GM11168 (cell line): ENCODE measurements at regions not wholly inside any gene's neighbourhood (a gene's known extent, or its start where the extent isn't known, plus 50 kb on each side); places are given as distances from the start of the nearest gene placed in this dataset.

Experiments used
- in situ Hi-C: fragments of 300-500 bp; cut with MboI; formaldehyde crosslinking; loops from one replicate; pipeline ENCODE4 v1.12.0; 2022; ENCODE audit warnings: low sequenced_read_pairs; ENCODE audit not compliant: unreplicated experiment

DNA sequence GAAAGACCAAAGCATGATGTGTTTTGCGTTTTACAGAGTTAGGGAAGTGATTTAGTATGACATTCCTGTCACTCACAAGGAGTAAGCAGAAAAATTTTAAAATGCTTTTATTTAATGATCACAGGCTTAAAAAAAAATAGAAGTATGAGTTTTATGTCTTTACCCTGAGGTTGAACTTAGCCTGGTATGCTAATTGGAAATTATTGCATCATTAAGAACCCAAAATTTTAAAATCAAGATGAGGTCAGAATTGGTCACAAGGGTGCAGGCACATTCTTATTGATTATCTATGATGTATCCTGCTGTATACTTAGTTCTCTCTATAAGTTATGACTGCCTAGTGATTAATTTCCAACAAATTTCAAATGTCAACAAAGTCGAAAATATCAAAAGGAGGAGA is 585.6 kb upstream of the ALCAM start:
- in situ Hi-C loops = no loop called here

DNA sequence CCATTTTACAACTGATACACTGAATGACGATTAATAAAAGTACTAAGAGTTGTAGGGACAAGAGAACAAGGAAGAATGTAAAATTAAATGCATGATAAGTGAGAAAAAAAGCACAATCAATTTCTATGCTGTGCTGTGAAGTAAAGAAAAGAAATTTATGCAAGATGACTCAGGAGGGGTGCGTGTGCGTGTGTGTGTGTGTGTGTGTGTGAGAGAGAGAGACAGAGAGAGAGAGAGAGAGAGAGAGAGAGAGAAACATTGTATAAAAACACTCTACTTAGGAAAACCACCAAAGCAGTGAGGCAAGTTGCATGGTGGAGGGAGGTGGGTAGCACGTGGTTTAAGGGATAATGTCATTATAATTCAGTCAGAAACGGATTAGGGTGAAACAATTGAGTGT is 580.8 kb upstream of the ALCAM start:
- in situ Hi-C loops = no loop called here

DNA sequence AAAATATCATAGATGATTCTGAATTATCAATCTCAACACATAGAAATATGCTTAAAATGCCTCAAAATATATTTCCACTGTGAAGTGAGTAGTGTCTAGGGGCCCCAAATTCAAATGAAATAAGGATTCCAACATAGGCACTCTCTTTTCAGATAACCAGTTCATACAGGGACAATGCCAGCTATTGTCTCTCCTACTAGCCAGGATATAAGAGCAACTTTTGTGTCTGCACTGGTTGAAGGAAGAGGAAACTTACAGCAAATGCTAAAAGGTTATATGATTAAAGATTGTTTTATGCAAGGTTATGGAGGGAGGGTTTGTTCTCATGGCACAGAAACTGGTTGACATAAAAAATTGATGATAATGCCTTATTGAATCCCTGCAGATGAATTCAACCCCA is 579.4 kb upstream of the ALCAM start:
- in situ Hi-C loops = no loop called here

DNA sequence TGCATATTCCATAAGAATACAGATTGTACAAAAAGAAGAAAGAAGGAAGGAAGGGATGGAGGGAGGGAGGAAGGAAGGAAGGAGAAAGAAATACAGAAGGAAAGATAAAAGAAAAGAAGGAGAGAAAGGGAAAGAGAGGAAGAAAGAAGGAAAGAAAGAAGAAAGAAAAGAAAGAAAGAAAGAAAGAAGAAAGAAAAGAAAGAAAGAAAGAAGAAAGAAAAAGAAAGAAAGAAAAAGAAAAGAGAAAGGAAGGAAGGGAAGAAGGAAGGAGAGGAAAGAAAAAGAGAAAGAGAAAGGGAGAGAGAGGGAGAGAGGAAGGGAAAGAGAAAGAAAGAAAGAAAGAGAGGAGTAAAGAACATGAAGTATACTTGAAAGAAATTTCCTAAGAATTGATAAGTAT is 577.9 kb upstream of the ALCAM start:
- in situ Hi-C loops = no loop called here

DNA sequence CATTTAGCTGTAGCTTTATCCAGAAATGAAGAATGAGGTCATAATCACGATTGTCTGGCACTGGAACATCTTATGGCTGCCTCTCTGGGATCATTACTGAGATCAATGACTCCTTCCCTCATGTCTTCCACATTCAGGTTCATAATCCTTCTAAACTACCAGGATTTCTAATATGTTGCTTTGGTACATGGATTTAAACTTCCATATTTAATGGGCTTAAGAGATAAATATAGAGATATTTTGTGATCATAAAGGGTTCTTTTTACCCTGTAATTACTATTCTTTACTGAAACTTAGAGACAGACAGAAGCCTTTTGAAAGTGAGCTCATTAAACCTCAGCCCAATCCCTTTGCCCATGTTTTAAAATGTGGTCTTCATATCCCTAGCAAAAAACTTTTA is 575.4 kb upstream of the ALCAM start:
- in situ Hi-C loops = no loop called here

DNA sequence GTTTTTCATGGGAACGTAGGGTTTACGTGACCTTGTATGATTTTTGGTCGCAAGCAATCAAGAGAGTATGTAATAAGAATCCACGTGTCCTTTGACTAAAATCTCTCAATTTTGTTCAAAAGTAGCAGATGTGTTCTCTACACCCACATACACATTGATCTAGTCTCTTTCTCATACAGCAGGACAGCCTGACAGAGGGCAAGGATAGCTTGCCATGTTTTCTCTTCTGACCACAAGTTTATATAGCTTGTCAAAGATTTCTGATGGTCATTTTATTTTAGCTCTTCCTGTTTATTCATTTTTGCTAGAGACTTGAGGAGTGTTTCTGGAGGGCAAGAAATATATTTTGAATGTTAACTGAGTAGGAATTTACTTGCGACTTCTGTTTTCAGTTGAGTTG is 570.2 kb upstream of the ALCAM start:
- in situ Hi-C loops = no loop called here

DNA sequence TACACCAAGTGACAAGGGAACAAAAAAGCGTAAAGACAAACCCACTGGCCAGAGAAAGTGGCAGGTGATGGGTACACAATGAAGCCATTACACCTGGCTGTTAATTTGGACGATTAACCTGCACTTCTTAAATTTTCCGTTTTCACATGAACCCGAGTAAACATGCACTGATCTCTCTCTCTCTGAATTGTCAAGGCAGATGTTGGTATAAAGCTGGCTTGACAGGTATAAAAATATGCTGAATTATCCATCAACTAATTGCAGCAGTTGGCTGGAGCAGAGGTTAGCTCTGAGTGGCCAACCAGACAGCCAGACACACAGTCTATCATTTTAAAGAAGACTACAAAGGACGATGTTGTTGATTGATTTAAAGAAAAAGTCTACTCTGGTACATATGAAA is 561.7 kb upstream of the ALCAM start:
- in situ Hi-C loops = no loop called here

DNA sequence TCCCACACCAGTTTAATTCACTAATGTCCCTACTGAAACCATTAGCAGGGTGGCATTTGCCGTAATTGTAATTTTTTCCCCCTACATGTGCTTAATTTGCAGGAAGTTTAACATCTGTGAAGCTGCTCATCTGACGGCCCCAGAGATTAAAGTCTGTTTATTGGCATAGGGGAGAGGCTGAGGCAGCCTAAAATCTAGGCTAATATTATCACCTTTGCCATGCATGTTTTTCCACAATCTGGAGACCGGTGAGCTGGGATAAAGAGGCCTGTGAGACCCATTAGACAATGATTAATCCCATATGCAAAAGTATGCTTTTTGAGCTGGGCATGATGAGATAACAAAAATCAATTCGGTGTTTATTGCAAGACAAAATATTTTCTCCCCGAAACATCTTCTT is 561.2 kb upstream of the ALCAM start:
- in situ Hi-C loops = no loop called here

DNA sequence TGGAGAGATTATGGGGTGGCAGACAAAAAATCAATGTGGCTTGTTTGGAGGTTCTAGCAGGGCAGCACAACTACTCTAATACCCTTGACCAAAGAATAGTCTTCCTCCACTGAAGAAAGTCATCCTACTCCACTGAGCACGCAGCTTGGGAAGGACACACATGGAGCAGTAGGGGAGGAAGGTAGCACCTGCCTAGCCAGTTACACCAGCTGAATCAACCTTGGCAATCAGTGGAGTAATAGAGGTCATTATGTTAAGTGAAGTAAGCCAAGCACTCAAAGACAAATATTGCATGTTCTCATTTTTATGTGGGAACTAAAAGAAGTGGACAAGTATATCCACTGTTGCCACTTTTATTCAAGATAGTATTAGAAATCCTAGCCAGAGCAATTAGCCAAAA is 555.8 kb upstream of the ALCAM start:
- in situ Hi-C loops = no loop called here

DNA sequence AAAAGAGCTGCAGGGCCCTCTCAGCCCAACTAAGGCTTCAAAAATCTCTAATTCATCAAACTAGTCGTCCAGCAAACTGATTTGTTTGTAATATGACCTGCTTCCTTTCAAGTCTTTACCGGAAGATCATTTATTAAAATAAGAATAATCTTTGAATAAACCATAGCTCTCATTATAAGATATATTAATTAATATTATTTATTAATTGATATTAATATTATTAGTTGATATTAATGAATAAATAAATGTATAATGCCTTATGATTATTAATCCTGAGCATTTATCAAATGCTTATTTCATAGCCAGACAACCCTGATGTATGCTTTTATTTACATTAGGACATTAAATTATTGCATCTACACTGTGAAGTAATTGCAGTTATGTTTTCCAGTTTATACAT is 550.7 kb upstream of the ALCAM start:
- in situ Hi-C loops = no loop called here

DNA sequence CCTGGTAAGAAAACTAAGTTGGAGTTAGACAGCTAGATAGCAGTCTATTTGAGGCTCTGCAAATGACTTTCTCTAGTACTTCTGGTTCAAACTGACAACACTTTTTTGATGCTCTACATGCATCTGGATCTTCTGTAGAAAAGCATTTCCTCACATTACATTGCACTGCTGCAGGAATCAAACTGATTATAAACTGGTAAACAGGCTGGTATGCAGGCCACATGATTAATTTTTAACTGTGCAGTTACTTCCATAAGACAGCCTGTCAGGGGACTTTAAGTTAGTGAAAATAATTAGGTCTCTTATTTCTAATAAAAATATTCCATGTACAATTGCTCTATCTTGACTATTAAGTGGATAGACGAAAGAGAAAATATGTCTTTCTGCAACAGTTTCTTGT is 550.0 kb upstream of the ALCAM start:
- in situ Hi-C loops = no loop called here

DNA sequence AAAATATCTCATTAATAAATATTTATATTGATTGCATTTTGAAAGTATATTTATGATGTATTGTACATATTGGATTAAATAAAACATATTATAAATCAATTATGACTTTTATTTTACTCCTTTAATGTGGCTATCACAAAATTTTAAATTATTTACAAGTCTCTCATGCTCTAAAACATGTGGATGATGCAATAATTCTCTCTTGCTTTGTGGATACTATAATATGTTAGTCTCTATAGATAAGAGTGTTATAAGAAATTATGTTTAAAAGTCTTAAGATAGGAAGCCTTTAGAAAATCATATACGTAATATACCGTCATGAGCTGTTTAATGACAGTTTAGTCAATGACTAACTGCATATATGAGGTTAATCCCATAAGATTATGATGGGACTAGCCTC is 547.4 kb upstream of the ALCAM start:
- in situ Hi-C loops = no loop called here

DNA sequence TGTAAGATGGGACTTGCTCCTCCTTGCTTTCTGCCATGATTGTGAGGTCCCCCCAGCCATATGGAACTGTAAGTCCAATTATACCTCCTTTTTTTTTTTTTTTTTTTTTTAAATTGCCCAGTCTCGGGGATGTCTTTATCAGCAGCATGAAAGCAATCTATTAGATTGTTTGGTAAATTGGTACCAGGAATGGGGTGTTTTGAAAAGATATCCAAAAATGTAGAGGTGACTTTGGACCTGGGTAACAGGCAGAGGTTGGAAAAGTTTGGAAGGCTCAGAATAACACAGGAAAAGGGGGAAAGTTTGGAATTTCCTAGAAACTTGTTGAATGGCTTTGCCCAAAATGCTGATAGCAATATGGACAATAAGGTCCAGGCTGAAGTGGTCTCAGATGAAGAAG is 545.8 kb upstream of the ALCAM start:
- in situ Hi-C loops = no loop called here

DNA sequence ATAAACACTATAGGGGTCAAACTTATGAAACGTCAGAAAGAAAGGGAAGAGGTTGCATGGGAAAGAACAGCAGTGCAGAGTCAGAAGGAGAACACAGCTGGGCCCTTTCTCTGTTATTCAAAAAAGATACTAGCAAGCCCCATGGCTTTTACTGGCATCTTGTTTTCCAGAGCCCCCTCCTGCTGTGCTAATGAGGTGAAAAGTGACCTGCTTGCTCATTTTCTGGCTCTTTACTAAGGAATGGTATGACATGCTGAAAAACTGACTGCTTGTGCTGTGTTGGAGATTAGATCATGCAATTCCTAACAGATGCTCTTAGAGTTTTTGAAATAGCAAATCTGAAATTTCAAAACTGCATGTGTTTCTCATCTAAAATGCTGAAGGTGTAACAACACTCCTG is 541.6 kb upstream of the ALCAM start:
- in situ Hi-C loops = no loop called here

DNA sequence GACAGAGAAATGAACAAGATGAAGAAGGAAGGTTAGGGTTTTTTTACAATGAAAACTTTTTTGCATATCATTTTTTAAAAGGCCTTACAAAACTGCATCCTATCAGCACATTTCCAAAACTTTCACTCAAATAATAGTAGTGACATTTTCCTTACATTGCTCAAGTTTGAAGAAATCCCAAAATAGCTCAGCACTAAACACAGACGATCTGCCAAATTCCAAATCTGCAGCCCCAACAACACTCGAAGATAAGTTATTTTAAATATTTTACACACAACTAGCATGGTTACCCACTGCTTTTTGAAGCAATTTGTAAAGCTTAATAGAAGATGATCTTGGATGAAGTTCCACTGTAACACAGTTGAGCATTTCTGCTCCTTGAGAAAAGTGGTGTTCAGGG is 535.6 kb upstream of the ALCAM start:
- in situ Hi-C loops = no loop called here

DNA sequence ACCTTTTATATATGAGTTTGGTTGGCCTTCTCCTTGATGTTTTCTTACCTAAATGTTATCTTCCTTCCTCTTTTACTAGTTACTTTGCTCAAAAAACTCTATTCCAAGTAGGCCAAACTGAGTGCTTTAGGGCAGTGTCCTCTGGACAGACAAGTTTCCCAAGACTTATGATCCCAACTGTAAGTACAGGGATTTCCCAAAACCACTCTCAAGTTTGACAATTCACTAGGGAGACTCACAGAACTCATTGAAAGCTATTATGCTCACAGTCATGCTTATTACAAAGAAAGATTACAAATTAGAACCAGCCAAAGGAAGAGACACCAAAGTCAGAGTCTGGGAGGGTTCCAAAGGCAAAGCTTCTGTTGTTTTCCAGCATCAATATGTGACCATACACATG is 534.2 kb upstream of the ALCAM start:
- in situ Hi-C loops = no loop called here

DNA sequence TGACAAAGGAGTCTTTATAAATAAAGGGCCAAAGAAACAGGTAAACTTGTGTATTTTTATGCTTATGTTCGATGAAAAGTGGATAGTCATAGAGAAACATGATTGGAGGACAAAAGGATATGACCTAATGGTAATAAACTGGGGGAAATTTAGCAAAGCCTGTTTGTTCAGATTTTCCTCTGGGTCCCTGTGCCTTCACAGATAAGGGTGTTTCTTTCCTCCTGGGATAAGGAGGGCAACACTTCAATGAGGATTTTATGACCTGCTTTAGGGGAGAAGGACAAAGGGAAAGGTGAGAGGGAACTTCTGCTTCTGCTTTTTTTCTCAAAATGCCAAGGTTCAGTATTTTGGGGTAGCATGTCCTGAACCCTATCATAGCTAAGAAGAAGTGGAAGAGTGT is 531.3 kb upstream of the ALCAM start:
- in situ Hi-C loops = no loop called here

DNA sequence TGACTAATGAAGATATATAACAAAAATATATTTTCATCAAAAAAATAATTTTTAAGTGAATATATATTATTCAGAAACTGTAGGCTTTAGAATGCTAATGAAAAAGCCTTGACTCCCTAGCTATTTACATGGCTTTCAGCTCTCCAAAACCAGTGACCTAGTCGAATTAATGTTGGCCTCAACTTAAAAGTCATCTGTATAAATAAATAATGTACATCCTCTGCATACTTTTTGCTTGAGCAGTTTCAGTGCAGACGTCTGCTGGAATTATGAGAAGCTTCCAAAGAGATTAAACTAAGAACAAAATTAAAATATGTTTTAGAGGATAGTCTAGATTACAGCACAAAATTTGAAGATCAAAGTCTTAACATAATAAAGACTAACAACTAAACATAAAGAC is 520.4 kb upstream of the ALCAM start:
- in situ Hi-C loops = no loop called here

DNA sequence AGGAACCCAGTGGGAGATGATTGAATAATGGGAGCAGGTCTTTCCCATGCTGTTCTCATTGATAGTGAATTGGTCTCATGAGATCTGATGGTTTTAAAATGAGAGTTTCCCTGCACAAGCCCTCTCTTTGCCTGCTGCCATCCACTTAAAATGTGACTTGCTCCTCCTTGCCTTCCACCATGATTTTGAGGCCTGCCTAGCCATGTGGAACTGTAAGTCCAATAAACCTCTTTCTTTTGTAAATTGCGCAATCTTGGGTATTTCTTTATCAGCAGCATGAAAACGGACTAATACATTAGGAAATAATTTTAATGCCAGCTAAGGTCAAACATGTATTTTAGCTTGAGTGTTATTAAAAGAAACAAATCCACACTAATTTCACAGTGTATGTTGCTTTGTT is 517.6 kb upstream of the ALCAM start:
- in situ Hi-C loops = no loop called here

DNA sequence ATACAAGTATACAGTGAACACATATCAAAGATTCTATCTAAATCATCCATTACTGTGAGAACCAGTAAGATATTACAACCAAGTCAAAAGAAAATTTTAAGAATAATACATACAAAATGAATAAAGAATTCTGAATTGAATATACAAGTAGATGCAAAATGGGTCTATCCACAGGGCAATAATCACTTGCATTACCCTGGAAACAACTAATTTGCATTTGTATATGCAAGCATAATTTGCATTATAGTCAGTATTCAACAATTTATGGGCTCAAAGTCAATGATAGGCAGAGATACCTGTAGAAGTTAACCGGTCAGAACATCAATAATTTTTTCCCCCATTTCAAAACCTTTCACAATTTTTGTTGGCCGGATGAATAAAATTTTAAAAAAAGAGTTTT is 512.2 kb upstream of the ALCAM start:
- in situ Hi-C loops = no loop called here

DNA sequence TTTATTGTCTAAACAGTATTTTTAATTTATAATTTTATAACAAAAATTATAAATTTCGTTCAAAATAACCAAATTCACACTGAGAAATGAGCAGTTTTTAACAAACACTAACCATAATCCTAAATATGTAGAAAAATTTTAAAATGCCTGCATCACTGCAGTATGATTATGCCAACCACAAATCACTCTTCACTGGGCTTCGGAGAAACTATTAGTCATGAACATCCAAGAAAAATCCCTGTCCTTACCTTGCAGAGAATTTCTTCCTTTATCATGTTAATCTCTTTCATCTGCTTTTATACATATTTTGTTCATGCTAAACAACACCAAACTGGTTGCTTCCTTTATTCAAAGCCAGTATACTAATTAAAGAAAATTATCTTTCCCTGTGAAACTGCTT is 511.0 kb upstream of the ALCAM start:
- in situ Hi-C loops = no loop called here

DNA sequence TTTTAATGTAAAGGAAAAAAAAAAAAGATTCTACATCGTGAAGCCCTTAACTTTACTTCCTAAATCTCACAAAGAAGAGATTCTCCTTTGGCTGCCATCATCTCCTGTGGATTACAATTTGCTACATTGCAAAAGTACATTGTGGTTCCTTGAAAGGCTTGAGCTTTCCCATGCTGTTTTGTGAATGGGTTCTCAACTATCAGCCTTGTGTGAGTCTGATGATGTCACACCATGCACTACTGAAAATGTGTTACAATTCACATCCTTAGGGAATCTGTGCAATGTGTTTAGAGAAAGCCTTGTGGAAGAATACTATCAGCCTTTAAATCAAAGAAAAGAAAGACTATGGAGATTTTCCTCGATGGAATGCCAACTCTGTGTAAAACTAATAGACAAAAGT is 510.0 kb upstream of the ALCAM start:
- in situ Hi-C loops = no loop called here

DNA sequence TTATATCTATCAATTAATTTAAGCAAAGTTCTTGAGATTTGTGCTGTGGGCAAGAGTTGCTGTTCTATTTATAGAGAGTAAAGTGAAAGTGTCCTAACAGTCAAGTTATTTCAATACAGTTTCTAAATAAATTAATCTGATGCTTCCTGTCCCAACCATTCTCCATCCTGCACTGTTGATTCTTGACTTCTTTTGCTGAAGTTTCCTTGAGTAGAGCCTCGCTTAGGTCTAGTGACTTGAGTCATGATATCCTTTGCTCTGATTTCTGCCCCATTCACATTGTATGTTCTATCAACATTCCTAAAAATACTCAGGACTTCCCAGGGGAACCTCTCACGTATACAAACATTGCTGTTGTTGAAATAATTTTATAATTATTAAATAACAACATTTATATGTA is 498.4 kb upstream of the ALCAM start:
- in situ Hi-C loops = no loop called here

DNA sequence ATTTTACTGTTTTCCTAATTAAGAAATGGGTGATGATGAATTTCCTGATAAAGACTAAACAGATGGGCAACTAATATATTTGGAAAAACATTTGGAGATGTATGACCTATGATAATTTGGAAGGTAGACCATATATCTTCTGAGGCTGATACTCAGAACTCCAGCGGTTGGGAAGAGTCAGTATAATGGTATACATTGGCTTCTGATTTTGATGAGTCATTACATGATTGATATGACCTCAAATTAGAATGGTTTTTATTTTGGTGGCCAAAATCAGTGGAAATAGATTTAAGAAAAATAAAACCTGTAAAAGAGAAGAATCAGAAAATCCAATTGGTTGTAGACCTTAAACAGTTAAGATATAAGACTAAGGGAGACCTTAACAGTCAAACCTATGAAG is 496.4 kb upstream of the ALCAM start:
- in situ Hi-C loops = no loop called here
